HepG2 (cell line): ENCODE measurements at regions not wholly inside any gene's neighbourhood (a gene's known extent, or its start where the extent isn't known, plus 50 kb on each side); places are given as distances from the start of the nearest gene placed in this dataset.

Experiments used
- ATAC-seq: fragments of 200-7000 bp; cut with Tn5 transposase; 3 replicates; pipeline ENCODE4 v1.9.1; 2020; ENCODE audit warnings: mild to moderate bottlenecking, moderate library complexity
- BruUV-seq: library from RNA; stranded (reverse); fragments of 400-500 nt; replicated peaks from 2 replicates; lab custom pipeline; 2021; lab: Mats Ljungman, UMichigan
- CTCF ChIA-PET: fragments of 300-600 bp; formaldehyde crosslinking; extraction: SDS; loops from one replicate; lab custom pipeline; 2021; ENCODE audit warnings: low total read pairs, inconsistent platforms, low intra/inter-chr PET ratio; lab: Yijun Ruan, JAX
- POLR2A ChIA-PET: fragments of 350-600 bp; sonication (Branson Sonifier 250); formaldehyde crosslinking; loops from one replicate; lab custom pipeline; 2020; ENCODE audit warnings: antibody characterized with exemption, inconsistent platforms; lab: Yijun Ruan, JAX
- DNase-seq: peaks from one replicate; pipeline ENCODE4 v3.0.0-alpha.2; 2015; ENCODE audit warnings: low spot score
- FAIRE-seq: peaks from 3 replicates; lab custom pipeline; 2011; peaks lifted over from hg19 to GRCh38; lab: Jason Lieb, UNC
- H2AFZ ChIP-seq: one replicate; pipeline ENCODE4 v1.6.1; 2011; ENCODE audit warnings: low read length, inconsistent platforms
- H3K27ac ChIP-seq: fragments of 300-600 bp; 3 replicates; pipeline ENCODE4 v1.8.0; 2011; ENCODE audit warnings: mixed run types, mild to moderate bottlenecking, mixed read lengths, low read length, inconsistent platforms; ENCODE audit not compliant: insufficient read depth; ENCODE audit errors: extremely low read length
- H3K27me3 ChIP-seq, 2 experiments: fragments of 200-600 bp in 1 of 2; 2 replicates in 1 of 2; 3 replicates in 1 of 2; pipeline versions ENCODE4 v1.6.0 to v1.8.0; 2011; ENCODE audit warnings: low read length in 2 of 2, mild to moderate bottlenecking in 2 of 2, moderate library complexity in 2 of 2, inconsistent platforms in 1 of 2; ENCODE audit not compliant: insufficient read depth in 2 of 2, control insufficient read depth in 1 of 2
- H3K36me3 ChIP-seq, 2 experiments: fragments of 200-600 bp in 1 of 2; replicated peaks in 1 of 2; 2 replicates in 1 of 2; 3 replicates in 1 of 2; pipeline versions ENCODE4 v1.5.1 to v1.8.0; 2011; ENCODE audit warnings: low read length in 2 of 2, inconsistent platforms in 1 of 2; ENCODE audit not compliant: insufficient read depth in 2 of 2, control insufficient read depth in 1 of 2
- H3K4me1 ChIP-seq: 2 replicates; pipeline ENCODE4 v1.5.1; 2012; ENCODE audit warnings: low read length, inconsistent platforms; ENCODE audit not compliant: insufficient read depth
- H3K4me2 ChIP-seq: 2 replicates; pipeline ENCODE4 v1.6.0; 2011; ENCODE audit warnings: low read depth, low read length, inconsistent platforms
- H3K4me3 ChIP-seq, 3 experiments: fragments of 200-600 bp in 1 of 3; sonication (generic), shearing (Covaris generic) in 1 of 3; replicated peaks in 1 of 3; 2 replicates each; pipeline ENCODE4 v1.5.1; 2011 to 2016; ENCODE audit warnings: low read length in 3 of 3, inconsistent platforms in 2 of 3, low read depth in 2 of 3, mild to moderate bottlenecking in 2 of 3, control low read depth in 1 of 3, mixed read lengths in 1 of 3; ENCODE audit not compliant: insufficient read depth in 1 of 3
- H3K79me2 ChIP-seq: one replicate; pipeline ENCODE4 v1.6.1; 2011; ENCODE audit warnings: low read length, inconsistent platforms; ENCODE audit not compliant: insufficient read depth
- H3K9ac ChIP-seq: 2 replicates; pipeline ENCODE4 v1.6.0; 2011; ENCODE audit warnings: mild to moderate bottlenecking, low read depth, low read length, inconsistent platforms; ENCODE audit not compliant: insufficient read depth
- H3K9me3 ChIP-seq: 2 replicates; pipeline ENCODE4 v1.5.1; 2012; ENCODE audit warnings: mild to moderate bottlenecking, low read length
- H4K20me1 ChIP-seq: 2 replicates; pipeline ENCODE4 v1.6.0; 2011; ENCODE audit warnings: inconsistent platforms, mild to moderate bottlenecking, low read length, moderate library complexity; ENCODE audit not compliant: insufficient read depth
- HES4 ChIP-seq: sonication (generic); formaldehyde crosslinking; IDR thresholded peaks from 2 replicates; pipeline ENCODE4 v1.9.0; 2021; ENCODE audit warnings: mild to moderate bottlenecking, missing genetic modification reagents, borderline replicate concordance
- MYNN ChIP-seq: sonication (generic); formaldehyde crosslinking; IDR thresholded peaks from 2 replicates; pipeline ENCODE4 v1.4.0; 2020; ENCODE audit warnings: mild to moderate bottlenecking, low read depth, missing genetic modification reagents
- SMARCE1 ChIP-seq: fragments of 450-650 bp; IDR thresholded peaks from 2 replicates; pipeline ENCODE4 v1.6.1; 2017; ENCODE audit warnings: borderline replicate concordance
- ZFP36 ChIP-seq: fragments of 150-350 bp; IDR thresholded peaks from 2 replicates; pipeline ENCODE4 v1.6.1; 2018; ENCODE audit warnings: borderline replicate concordance, low read length, low read depth; ENCODE audit not compliant: partially characterized antibody
- ZNF230 ChIP-seq: sonication (generic); formaldehyde crosslinking; IDR thresholded peaks from 2 replicates; pipeline ENCODE4 v1.4.0; 2020; ENCODE audit warnings: mild to moderate bottlenecking, missing genetic modification reagents
- ZNF652 ChIP-seq: IDR thresholded peaks from 2 replicates; pipeline ENCODE4 v1.6.1; 2016; ENCODE audit warnings: low read depth, borderline replicate concordance
- ZNF7 ChIP-seq: IDR thresholded peaks from 2 replicates; pipeline ENCODE4 v1.6.1; 2016; ENCODE audit warnings: missing biosample characterization, missing genetic modification reagents
- WGBS: methylation state at CpG from one replicate; pipeline ENCODE4 v1.1.6; 2017; ENCODE audit warnings: low lambda C conversion rate; 5-methylcytosine and 5-hydroxymethylcytosine counted together
- in situ Hi-C: cut with HindIII; loops from 2 replicates; pipeline ENCODE4 v1.10.0; 2017; ENCODE audit warnings: low pct_unique_long_range_greater_than_20kb; ENCODE audit not compliant: extremely low pct_ligation_motif_present
- intact Hi-C: fragments of 100-400 bp; cut with micrococcal nuclease; formaldehyde crosslinking; loops from one replicate; pipeline ENCODE4 v1.10.0; 2022; ENCODE audit not compliant: unreplicated experiment
- TF ChIP-seq, protein P1 (sequence below): sonication (generic); formaldehyde crosslinking; conservative IDR thresholded peaks from 2 replicates; pipeline ENCODE4 v1.8.0; 2022; ENCODE audit warnings: mild to moderate bottlenecking, moderate library complexity, missing genetic modification reagents
- TF ChIP-seq, protein P2 (sequence below): sonication (generic); formaldehyde crosslinking; conservative IDR thresholded peaks from 2 replicates; pipeline ENCODE4 v1.5.0; 2020; ENCODE audit warnings: missing genetic modification reagents
- TF ChIP-seq, protein P3 (sequence below): IDR thresholded peaks from 2 replicates; pipeline ENCODE4 v1.6.1; 2018; ENCODE audit warnings: missing genetic modification reagents

DNA sequence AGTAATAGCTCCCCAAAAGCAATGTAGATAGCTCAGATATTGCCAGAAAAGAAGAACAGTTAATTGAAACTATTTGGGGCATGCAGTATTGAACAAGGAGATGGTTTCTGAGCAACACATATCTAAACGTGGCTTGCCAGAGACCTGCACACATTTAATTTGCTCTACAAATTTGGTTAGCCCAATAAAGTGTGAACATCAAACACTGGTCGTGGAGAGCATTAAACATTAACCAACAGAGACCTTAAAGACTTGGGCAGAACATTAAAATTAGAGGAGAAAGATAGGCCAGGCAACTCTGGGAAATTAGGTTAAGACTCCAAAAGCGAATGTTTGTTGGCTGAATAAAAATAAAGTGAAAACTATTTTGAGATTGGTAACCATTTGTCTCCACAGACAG, 61.6 kb upstream of the ARID5B start:
- ChIA-PET POLR2A (no interaction called here), CTCF (no interaction called here)
- H3K9ac ChIP-seq: no peak overlapping the region
- ATAC-seq: no peak
- H4K20me1 ChIP-seq: no peaks in the 10 kb centered on the region
- WGBS: 21% methylated on average over 3 of the region's 3 CpGs
- 0 out of 2 replicates have a peak, but pooled peaks have one; percentile 23 for TF ChIP-seq ZNF7 (CRISPR knock-in tag)
- no peak for TF ChIP-seq HES4 (CRISPR knock-in tag)
- BruUV-seq: no TSS peak
- H2AFZ ChIP-seq: peak overlapping the region; percentile 39
- no peak for DNase-seq
- intact Hi-C loops (loop anchor here (5.0 to 10.0 kb wide), 4 partner anchors 125 to 1025 kb away; partner anchors contain the start of gene RTKN2), in situ Hi-C loops (loop anchor here (5.0 kb wide), 1 partner anchor 88 kb away; no protein-coding TSS in a partner anchor)
- no peaks in the 10 kb centered on the region for H3K79me2 ChIP-seq
- no peaks in the 10 kb centered on the region for H3K36me3 ChIP-seq
- peaks cover 57% of the 10 kb centered on the region for H3K4me1 ChIP-seq
- no peaks in the 10 kb centered on the region for H3K9me3 ChIP-seq
- H3K4me3 ChIP-seq: no peak overlapping the region
- H3K4me2 ChIP-seq: peak overlapping the region; percentile 18
- H3K27ac ChIP-seq: no peak overlapping the region
- H3K27me3 ChIP-seq: no peaks in the 10 kb centered on the region
- FAIRE-seq: no peak

DNA sequence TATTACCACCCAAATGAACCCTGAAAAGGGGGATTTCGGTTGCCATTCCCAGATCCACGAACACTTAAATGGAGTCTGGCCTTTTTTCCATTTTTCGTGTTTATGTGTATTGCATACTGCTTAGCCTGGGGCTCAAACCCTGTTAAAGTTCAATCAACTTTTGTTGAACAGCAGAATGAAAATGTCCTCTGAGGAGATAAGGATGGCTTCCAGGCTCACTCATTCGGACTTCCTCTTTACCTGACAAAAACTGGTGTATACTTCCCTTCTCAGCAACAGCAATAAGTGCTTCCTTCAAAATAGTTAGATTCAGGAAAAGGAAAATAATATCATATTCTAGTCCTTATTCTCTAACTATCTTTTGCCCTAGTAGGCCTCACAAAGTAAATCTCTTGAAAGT, 61.1 kb upstream of the ARID5B start:
- intact Hi-C loops (no loop called here), in situ Hi-C loops (no loop called here)
- FAIRE-seq: no peak
- Histone ChIP-seq H3K36me3 (no peaks in the 10 kb centered on the region), H2AFZ (no peak overlapping the region), H3K4me3 (no peak overlapping the region), H3K27ac (no peak overlapping the region), H3K4me2 (no peak overlapping the region), H3K9ac (no peak overlapping the region), H3K9me3 (no peaks in the 10 kb centered on the region), H3K27me3 (no peaks in the 10 kb centered on the region), H3K4me1 (peaks cover 52% of the 10 kb centered on the region), H3K79me2 (no peaks in the 10 kb centered on the region), H4K20me1 (no peaks in the 10 kb centered on the region)
- ATAC-seq: no peak
- no TSS peak for BruUV-seq
- TF ChIP-seq, protein P1, sequence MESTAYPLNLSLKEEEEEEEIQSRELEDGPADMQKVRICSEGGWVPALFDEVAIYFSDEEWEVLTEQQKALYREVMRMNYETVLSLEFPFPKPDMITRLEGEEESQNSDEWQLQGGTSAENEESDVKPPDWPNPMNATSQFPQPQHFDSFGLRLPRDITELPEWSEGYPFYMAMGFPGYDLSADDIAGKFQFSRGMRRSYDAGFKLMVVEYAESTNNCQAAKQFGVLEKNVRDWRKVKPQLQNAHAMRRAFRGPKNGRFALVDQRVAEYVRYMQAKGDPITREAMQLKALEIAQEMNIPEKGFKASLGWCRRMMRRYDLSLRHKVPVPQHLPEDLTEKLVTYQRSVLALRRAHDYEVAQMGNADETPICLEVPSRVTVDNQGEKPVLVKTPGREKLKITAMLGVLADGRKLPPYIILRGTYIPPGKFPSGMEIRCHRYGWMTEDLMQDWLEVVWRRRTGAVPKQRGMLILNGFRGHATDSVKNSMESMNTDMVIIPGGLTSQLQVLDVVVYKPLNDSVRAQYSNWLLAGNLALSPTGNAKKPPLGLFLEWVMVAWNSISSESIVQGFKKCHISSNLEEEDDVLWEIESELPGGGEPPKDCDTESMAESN (CRISPR knock-in tag): no peak
- TF ChIP-seq SMARCE1 (no peak), ZNF652 (CRISPR knock-in tag) (no peak), ZNF230 (CRISPR knock-in tag) (no peak), ZFP36 (no peak), MYNN (CRISPR knock-in tag) (no peak)
- TF ChIP-seq, protein P2, sequence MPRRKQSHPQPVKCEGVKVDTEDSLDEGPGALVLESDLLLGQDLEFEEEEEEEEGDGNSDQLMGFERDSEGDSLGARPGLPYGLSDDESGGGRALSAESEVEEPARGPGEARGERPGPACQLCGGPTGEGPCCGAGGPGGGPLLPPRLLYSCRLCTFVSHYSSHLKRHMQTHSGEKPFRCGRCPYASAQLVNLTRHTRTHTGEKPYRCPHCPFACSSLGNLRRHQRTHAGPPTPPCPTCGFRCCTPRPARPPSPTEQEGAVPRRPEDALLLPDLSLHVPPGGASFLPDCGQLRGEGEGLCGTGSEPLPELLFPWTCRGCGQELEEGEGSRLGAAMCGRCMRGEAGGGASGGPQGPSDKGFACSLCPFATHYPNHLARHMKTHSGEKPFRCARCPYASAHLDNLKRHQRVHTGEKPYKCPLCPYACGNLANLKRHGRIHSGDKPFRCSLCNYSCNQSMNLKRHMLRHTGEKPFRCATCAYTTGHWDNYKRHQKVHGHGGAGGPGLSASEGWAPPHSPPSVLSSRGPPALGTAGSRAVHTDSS (CRISPR knock-in tag): no peak
- TF ChIP-seq, protein P3, sequence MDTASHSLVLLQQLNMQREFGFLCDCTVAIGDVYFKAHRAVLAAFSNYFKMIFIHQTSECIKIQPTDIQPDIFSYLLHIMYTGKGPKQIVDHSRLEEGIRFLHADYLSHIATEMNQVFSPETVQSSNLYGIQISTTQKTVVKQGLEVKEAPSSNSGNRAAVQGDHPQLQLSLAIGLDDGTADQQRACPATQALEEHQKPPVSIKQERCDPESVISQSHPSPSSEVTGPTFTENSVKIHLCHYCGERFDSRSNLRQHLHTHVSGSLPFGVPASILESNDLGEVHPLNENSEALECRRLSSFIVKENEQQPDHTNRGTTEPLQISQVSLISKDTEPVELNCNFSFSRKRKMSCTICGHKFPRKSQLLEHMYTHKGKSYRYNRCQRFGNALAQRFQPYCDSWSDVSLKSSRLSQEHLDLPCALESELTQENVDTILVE (CRISPR knock-in tag): no peak
- WGBS: 70% methylated on average over 4 of the region's 4 CpGs
- ChIA-PET CTCF (no interaction called here), POLR2A (no interaction called here)
- DNase-seq: no peak
